ENCODE measurements at regions not wholly inside any gene's neighbourhood (a gene's known extent, or its start where the extent isn't known, plus 50 kb on each side); places are given as distances from the start of the nearest gene placed in this dataset.

DNA sequence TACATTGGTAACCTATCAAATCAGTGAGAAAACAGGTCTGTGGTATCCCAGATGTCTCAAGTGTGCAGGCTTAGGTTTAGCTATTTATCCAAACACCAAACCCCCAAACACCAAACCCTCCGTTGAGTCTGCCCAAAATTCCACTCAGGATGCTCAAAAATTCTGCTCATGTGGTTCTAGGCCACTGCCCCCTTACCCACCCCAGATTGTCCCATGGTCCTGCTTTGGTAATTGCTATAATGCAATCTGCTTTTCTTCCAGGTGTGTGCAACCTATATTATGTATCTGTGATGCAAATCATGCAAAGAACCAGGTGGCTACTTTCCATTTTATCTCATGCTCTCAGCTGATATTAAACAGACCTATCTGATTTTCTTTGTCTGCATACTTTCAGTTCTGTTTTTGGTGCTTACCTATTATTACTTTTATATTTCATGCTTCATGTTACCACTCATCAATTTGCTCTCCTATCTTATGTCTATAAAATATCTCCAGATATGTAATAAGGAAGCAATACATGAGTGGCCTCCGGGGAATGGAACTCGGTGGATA lies 123.7 kb downstream of the TOMM20 start:
- Histone ChIP-seq H3K4me1 (ENCODE audit: control insufficient read depth, insufficient read depth, low read length) (no peaks in the 10 kb centered on the region), H3K4me3 (ENCODE audit: low read depth, low read length) (no peak overlapping the region), H3K36me3 (ENCODE audit: control insufficient read depth, insufficient read depth, low read length) (no peaks in the 10 kb centered on the region), H3K9ac (ENCODE audit: low read depth, low read length) (no peak overlapping the region), H3K27me3 (ENCODE audit: control insufficient read depth, insufficient read depth, low read length) (no peaks in the 10 kb centered on the region), H3K9me3 (ENCODE audit: control insufficient read depth, insufficient read depth, low read length) (no peaks in the 10 kb centered on the region)

DNA sequence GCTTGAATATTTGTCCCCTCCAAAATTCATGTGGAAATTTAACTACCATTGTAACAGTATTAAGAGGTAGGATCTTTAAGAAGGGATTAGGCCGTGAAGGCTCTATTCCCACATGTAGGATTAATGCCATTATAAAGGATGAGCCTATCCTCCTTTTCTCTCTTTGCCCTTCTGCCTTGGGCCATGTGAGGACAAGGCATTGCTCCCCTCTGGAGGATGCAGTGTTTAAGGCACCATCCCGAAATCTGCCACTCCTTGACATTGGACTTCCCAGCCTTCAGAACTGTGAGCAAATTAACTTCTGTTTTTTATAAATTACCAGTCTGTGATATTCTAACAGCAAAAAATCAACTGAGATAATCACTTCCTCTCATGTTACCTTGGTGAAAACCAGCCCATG lies 124.4 kb downstream of the TOMM20 start:
- Histone ChIP-seq H3K27me3 (ENCODE audit: control insufficient read depth, insufficient read depth, low read length) (no peaks in the 10 kb centered on the region), H3K4me3 (ENCODE audit: low read depth, low read length) (no peak overlapping the region), H3K4me1 (ENCODE audit: control insufficient read depth, insufficient read depth, low read length) (no peaks in the 10 kb centered on the region), H3K36me3 (ENCODE audit: control insufficient read depth, insufficient read depth, low read length) (no peaks in the 10 kb centered on the region), H3K9ac (ENCODE audit: low read depth, low read length) (no peak overlapping the region), H3K9me3 (ENCODE audit: control insufficient read depth, insufficient read depth, low read length) (no peaks in the 10 kb centered on the region)

DNA sequence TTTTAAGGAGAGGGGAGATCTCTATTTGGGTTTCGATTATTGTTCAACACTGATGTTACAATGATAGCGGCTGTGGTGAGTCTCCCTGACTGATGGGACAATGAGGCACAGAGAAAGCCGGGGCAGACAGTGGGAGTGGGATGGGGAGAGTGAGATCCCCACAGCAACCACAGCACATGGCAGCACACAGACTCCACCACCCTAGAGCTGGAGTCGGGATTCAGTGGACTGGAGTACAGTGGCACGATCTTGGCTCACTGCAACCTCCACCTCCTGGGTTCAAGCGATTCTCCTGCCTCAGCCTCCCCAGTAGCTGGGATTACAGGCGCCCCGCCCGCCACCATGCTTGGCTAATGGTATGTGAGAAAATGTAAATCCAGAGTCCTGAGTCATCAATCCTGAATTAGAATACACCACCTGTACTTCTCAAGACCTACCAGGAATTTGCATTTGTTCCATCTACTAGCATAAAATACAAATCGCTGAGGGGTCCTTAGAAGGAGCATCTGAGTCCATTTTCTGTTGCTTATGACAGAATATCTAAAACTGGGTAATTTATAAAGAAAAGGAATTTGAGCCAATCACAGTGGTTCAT lies 125.8 kb downstream of the TOMM20 start:
- H3K4me1 ChIP-seq (ENCODE audit: control insufficient read depth, insufficient read depth, low read length) = no peaks in the 10 kb centered on the region

DNA sequence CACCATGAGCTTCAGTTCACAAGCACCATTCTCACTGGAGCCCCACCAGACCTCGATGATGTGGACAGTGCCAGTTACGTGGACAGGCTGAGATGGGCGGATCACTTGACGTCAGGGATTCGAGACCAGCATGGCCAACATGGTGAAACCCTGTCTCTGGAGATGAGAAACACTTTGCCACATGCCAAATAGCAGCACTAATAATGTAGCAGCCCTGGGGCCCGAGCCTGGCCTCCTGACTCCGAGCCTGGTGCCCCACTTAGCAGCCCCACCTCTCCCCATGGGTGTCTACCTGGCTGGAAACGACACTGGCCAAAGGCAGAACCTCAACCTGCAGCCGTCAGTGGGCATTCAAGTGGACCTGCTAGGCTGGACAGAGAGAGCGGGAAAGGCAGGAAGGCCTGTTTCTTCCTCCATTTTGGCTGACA lies 129.1 kb downstream of the TOMM20 start:
- Histone ChIP-seq H3K9me3 (ENCODE audit: control insufficient read depth, insufficient read depth, low read length) (no peaks in the 10 kb centered on the region), H3K4me1 (ENCODE audit: control insufficient read depth, insufficient read depth, low read length) (no peaks in the 10 kb centered on the region), H3K27me3 (ENCODE audit: control insufficient read depth, insufficient read depth, low read length) (no peaks in the 10 kb centered on the region), H3K36me3 (ENCODE audit: control insufficient read depth, insufficient read depth, low read length) (no peaks in the 10 kb centered on the region), H3K9ac (ENCODE audit: low read depth, low read length) (no peak overlapping the region), H3K4me3 (ENCODE audit: low read depth, low read length) (no peak overlapping the region)

More for the DNA sequence above, 125.8 kb downstream of the TOMM20 start:
- H3K27me3 ChIP-seq (ENCODE audit: control insufficient read depth, insufficient read depth, low read length) = no peaks in the 10 kb centered on the region
- H3K9ac ChIP-seq (ENCODE audit: low read depth, low read length) = no peak overlapping the region
- no peak overlapping the region for H3K4me3 ChIP-seq (ENCODE audit: low read depth, low read length)
- no peaks in the 10 kb centered on the region for H3K36me3 ChIP-seq (ENCODE audit: control insufficient read depth, insufficient read depth, low read length)
- H3K9me3 ChIP-seq (ENCODE audit: control insufficient read depth, insufficient read depth, low read length) = no peaks in the 10 kb centered on the region

DNA sequence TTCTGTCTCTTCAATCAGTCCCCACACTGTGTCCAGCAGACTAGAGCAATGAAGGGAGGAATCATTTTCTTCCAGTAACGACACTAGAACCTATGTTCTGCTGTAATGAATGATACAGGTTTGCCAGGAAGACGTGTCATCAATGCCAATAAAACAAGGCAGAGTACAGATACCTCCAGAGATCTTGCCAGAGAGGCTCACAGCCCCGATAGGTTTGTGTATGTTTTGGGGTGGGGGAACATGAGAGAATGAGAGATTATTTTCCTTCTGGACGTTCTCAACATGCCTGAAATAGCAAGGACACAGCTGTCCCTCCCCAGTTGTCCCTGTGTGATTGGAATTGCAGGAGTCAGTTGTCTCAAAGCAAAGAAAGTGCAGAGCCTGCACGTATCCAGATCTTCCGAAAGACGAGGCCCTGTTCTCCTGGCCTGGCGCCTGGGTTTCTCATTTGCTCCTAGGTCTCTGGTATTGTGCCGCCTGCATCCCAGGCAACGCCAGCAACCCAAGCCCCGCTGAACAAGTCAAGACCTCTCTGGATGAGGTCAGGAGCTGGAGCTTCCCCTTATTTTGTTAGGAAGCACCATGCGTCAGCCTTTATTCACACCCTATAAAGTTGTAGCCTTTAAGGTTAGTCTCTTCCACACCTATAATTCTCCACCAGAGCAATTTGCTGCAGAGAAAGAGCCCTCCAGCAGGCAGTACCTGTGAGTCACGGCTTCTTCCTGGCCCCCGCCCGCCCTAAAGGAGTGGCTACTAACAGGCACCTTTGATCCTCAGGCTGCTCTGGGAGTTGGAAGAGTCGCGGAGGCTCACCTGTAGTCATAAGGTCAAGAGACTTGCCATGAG lies 130.5 kb downstream of the TOMM20 start:
- Histone ChIP-seq H3K4me1 (ENCODE audit: control insufficient read depth, insufficient read depth, low read length) (no peaks in the 10 kb centered on the region), H3K4me3 (ENCODE audit: low read depth, low read length) (no peak overlapping the region), H3K27me3 (ENCODE audit: control insufficient read depth, insufficient read depth, low read length) (no peaks in the 10 kb centered on the region), H3K36me3 (ENCODE audit: control insufficient read depth, insufficient read depth, low read length) (no peaks in the 10 kb centered on the region), H3K9me3 (ENCODE audit: control insufficient read depth, insufficient read depth, low read length) (no peaks in the 10 kb centered on the region), H3K9ac (ENCODE audit: low read depth, low read length) (no peak overlapping the region)

DNA sequence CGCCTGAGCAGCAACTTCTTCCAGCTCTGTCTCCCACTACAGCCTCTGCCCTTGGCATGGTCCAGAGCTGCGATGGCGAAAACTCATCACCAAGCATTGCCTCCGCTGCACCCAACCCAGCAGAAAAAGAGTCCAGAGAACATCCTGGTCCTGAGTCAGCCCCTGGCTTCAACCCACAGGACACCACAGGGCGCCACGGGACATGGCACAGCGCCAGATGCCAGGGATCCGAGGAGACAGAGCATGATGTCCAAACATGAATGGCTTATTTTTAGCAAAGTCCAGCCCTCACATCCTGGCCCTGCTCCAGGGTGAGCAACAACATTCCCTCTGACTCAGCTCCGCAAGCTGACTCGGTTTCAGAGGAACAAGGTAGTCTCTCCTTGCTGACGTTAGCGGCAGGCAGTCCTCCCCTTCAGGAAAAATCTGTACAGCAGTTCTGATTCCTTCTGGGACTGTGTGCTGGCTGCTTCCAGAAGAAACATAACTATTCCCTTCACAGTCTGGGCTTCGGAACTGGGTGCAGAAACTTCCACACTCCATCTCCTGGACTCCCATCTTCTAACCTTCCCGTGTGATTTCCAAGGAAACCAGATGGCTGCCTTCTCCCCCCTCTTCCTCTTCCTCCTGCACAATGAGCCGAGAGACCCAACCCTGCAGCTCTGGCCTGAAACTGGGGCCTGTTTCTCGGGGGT lies 131.3 kb downstream of the TOMM20 start:
- Histone ChIP-seq H3K9me3 (ENCODE audit: control insufficient read depth, insufficient read depth, low read length) (no peaks in the 10 kb centered on the region), H3K4me1 (ENCODE audit: control insufficient read depth, insufficient read depth, low read length) (no peaks in the 10 kb centered on the region), H3K4me3 (ENCODE audit: low read depth, low read length) (no peak overlapping the region), H3K9ac (ENCODE audit: low read depth, low read length) (no peak overlapping the region), H3K36me3 (ENCODE audit: control insufficient read depth, insufficient read depth, low read length) (no peaks in the 10 kb centered on the region), H3K27me3 (ENCODE audit: control insufficient read depth, insufficient read depth, low read length) (no peaks in the 10 kb centered on the region)

DNA sequence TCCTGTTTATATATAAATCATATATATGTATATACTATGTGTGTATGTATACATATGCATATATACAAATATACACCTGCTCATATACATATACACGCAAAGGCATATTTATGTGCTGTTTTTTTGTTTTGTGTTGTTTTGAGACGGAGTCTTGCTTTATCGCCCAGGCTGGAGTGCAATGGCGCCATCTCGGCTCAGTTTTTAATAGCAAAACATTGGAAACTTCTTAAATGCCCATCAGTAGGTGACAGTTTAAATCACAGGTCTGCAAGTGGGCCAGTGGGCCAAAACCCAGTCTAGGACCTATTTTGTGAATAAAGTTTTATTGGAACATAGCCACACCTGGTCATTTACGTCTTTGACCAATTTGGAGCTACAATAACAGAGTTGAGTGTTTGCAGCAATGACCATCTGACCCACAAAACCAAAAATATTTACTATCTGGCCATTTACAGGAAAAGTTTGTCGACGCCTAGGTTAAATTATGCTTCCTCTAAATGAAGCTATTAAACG lies 132.3 kb downstream of the TOMM20 start:
- Histone ChIP-seq H3K27me3 (ENCODE audit: control insufficient read depth, insufficient read depth, low read length) (no peaks in the 10 kb centered on the region), H3K9me3 (ENCODE audit: control insufficient read depth, insufficient read depth, low read length) (no peaks in the 10 kb centered on the region), H3K36me3 (ENCODE audit: control insufficient read depth, insufficient read depth, low read length) (no peaks in the 10 kb centered on the region), H3K9ac (ENCODE audit: low read depth, low read length) (no peak overlapping the region), H3K4me3 (ENCODE audit: low read depth, low read length) (no peak overlapping the region), H3K4me1 (ENCODE audit: control insufficient read depth, insufficient read depth, low read length) (no peaks in the 10 kb centered on the region)

DNA sequence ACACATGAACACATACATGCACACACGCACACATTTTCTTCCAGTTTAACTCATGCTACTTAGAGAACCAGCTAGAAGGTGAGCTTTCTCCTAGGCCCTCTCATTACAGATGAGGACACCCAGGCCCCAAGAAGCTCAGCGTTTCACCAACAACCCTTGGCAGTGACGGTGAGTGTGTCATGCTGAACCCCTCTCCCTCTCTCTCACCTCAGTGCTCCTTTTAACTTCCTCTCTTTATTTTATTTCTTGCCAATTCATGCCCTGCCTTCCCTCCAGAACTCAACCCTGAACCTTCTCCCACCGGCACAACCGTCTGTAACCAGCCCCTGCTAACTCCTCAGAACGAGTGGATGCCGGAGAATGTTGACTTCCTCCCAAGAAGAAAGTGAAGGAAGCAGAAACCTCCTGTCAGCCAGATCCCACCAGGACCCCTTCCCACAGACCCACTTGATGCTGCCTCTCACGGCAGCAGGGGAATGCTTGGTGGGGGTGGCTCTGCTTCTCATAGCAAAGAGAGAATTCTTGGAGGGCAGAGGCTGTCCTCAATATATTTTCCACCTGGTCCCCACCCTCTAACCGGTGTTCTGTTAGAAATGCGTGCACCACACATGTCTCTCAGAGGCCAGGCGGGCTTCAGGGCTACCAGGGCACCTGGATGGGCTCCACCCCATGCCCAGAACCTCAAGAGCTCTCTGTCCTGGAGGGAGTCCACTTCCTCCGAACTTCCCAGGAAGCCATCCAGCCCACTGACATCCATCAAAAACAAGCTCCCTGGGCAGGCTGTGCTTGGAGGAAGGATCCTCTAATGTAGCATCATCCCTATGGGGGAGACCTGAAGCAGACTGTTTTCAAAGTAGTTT lies 134.0 kb downstream of the TOMM20 start:
- H3K4me3 ChIP-seq (ENCODE audit: low read depth, low read length) = no peak overlapping the region
- no peaks in the 10 kb centered on the region for H3K27me3 ChIP-seq (ENCODE audit: control insufficient read depth, insufficient read depth, low read length)
- no peak overlapping the region for H3K9ac ChIP-seq (ENCODE audit: low read depth, low read length)
- H3K9me3 ChIP-seq (ENCODE audit: control insufficient read depth, insufficient read depth, low read length) = no peaks in the 10 kb centered on the region
- H3K4me1 ChIP-seq (ENCODE audit: control insufficient read depth, insufficient read depth, low read length) = no peaks in the 10 kb centered on the region
- H3K36me3 ChIP-seq (ENCODE audit: control insufficient read depth, insufficient read depth, low read length) = no peaks in the 10 kb centered on the region

DNA sequence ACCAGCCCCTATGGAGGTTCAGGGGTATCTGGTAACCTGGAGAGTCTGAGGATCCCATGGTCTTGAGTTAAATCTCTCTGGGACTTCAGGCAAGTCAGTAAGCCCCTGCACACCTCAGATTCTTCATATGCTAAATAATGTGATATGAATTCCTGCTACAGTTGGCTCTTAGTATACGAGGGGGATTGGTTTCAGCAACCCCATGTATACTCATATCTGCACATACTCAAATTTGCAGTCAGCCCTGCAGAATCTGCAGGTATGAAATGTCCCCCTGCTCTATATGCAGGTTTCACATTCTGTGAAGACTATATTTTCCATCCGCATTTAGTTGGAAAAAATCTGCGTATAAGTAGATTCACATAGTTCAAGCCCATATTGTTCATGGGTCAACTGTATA lies 136.6 kb downstream of the TOMM20 start:
- Histone ChIP-seq H3K9ac (ENCODE audit: low read depth, low read length) (no peak overlapping the region), H3K4me1 (ENCODE audit: control insufficient read depth, insufficient read depth, low read length) (no peaks in the 10 kb centered on the region), H3K4me3 (ENCODE audit: low read depth, low read length) (no peak overlapping the region), H3K9me3 (ENCODE audit: control insufficient read depth, insufficient read depth, low read length) (no peaks in the 10 kb centered on the region), H3K36me3 (ENCODE audit: control insufficient read depth, insufficient read depth, low read length) (no peaks in the 10 kb centered on the region), H3K27me3 (ENCODE audit: control insufficient read depth, insufficient read depth, low read length) (no peaks in the 10 kb centered on the region)

DNA sequence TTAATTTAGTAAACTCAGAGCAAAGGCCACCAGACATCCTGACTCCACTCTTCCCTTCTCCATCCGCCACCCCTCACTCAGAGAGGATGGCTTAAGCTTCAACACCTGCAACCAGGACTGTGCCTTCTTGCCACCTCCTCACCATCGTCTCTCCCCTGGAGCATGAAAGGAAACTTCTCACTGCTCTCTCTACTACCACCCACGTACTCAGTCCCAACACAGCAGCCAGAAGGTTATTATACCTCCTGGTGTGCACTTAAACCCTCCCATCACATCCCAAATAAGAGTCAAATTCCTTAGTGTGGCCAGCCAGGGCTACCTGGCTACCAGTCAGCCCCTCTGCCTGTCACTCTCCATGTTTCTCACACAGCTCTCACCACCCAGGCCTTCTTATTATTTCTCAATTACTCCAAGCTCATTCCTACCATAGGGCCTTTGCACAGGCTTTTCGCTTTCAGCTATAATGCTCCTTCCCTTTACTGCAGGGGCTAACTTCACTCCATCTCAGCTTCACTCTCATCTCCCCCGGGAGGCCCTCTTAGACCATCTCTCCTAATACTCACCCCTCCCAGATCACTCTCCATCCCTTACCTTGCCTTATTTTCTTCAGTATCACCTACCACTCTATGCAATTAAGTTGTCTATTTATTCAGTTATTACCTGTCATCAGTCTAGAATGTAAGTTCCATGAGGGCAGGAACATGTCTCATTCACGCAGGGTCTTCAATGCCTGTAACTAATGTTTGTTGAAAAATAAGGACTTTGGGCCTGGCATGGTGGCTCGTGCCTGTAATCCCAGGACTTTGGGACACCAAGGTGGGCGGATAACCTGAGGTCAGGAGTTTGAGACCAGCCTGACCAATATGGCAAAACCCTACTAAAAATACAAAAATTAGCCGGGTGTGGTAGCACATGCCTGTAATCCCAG lies 137.5 kb downstream of the TOMM20 start:
- Histone ChIP-seq H3K9me3 (ENCODE audit: control insufficient read depth, insufficient read depth, low read length) (no peaks in the 10 kb centered on the region), H3K27me3 (ENCODE audit: control insufficient read depth, insufficient read depth, low read length) (no peaks in the 10 kb centered on the region), H3K4me1 (ENCODE audit: control insufficient read depth, insufficient read depth, low read length) (no peaks in the 10 kb centered on the region), H3K36me3 (ENCODE audit: control insufficient read depth, insufficient read depth, low read length) (no peaks in the 10 kb centered on the region), H3K4me3 (ENCODE audit: low read depth, low read length) (no peak overlapping the region), H3K9ac (ENCODE audit: low read depth, low read length) (no peak overlapping the region)

Data from iPS-15b (cell line).